ENCODE measurements at regions not wholly inside any gene's neighbourhood (a gene's known extent, or its start where the extent isn't known, plus 50 kb on each side); places are given as distances from the start of the nearest gene placed in this dataset.

DNA sequence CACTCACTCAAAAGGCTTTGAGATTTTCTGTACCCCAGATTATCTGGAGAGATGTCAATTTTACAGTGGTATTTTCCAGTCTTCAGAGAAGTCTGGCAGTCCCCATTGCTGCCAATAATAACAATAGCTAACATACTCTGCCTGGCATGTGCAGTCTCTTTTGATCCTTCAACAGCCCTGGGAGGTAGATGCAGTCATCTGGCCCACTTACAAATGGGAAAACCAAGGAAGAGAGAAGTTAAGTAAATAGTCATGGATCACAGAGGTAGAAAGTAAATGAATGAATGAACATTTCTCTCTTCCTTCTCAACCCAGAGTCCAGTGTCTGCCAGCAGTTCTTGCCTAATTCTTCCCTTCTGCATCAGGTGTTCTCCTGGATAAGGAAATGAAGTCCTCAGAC, 113.0 kb upstream of the EDNRA start:
- DNase-seq, result no peak

DNA sequence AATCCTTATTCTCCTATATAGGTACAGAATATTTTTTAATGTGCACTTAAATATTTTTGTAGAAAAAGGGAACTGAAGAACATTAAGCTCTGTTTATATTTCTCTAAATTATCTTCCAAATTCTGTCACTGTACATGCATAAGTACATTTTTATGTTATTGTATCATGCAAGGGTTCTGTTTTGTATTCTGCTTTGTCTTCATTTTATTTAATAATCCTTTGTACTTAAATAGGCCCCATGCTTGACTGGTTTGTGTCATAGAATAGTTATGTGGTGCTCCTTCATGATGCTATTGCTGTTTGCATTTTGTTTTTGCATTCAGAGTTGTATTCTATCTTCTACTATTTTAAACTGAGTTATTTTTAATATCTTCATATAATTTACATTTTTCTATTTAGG, 111.9 kb upstream of the EDNRA start:
- DNase-seq, result no peak

DNA sequence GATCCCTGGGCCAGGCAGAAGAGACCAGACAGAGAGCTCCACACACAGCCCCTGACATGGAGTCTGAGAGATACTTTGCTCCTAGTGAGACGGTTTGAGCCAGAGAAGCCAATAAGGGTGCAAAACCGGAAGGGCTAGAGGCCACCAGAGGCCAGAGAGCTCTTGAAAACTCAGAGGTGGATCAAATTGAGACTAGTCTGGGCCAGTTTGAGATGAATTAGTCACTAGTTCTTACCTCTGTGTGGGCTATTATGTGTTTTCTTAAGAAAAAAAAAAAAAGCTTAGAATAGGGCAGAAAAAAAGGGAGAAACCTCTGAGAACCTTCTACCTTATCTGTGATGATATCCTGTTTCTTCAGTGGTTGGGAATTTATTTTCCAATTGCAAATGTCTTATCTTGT, 110.4 kb upstream of the EDNRA start:
- no peak for DNase-seq

DNA sequence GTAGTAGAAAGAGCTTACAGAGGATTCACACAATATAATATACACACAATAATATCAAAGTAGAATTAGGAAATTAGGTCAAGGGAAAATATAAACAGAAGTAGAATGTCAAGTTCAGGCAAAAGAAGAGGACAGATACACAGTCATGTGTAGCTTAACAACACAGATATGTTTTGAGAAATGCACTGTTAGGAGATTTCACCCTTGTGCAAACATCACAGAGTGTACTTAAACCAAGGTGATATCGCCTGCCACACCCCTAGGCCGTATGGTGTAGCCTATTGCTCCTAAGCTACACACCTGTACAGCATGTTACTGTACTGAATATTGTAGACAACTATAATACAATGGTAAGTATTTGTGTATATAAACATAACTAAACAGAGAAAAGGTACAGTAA, 110.0 kb upstream of the EDNRA start:
- no peak for DNase-seq

DNA sequence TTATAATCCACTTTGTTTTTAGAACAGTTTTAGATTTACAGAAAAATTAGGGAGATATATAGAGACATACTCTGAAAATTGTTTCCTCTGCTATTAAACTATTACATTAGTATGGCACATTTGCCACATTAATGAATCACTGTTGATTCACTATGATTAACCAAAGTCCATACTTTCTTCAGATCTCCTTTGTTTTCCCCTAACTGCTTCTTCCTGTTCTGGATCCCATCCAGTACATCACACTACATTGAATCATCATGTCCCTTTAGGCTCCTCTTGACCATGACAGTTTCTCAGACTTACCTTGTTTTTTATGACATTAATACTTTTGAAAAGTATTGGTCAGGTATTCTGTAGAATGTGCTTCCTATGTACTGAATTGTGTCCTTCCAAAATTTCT, 109.2 kb upstream of the EDNRA start:
- no peak for DNase-seq

DNA sequence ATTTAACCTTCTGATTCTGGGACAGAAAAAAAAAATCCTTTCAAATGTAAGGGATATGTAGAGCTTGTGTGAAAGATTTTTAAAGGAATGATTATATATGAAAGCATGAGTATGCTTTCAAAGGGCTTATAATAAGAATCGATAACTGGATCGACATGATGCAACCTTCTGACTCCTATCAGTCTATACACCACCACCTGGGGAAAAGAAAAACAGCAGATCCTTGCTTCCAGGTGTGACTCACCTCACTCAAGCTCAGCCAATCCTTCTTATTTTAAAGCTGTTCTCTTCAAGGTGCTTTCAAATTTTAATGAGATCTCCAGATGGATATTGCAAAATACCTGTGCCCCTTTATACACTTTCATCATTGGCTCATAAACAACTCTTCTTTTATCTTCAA, 102.1 kb upstream of the EDNRA start:
- no peak for DNase-seq

DNA sequence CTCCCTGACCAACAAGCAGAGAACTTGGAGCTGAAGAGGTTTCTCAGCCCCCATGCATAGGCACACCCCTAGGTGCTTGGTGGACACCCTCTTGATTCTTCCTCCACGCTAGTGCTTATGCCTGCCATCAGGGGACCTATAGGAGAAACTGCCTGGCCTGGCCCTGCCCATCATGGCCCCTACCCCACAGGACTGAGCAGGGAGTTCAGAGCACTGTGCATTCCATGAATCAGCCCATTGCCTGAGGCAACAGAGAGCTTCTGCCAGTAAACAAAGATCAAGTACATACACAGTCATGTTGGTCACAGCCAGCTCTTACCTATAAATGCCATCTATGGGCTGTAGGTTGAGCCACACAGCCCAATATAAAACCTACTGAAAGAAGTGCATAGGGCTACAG, 99.1 kb upstream of the EDNRA start:
- no peak for DNase-seq

DNA sequence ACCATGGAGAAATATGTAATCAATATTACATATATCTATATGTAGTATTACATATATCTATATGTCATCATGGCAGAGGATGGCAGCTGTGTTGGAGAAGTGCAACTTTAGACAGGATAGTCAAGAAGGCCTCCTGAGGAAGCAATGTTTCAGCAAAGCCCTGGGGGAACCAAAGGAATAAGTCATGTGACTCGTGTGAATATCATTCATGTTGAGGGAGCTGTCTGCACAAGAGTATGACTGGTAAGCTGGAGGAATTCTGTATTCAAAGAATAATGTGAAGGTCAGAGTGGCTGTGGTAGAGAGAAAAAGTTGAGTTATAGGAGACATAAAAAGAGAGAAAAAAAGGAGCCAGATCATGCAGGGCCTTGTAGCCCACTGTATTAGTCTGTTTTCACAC, 92.9 kb upstream of the EDNRA start:
- no peak for DNase-seq

DNA sequence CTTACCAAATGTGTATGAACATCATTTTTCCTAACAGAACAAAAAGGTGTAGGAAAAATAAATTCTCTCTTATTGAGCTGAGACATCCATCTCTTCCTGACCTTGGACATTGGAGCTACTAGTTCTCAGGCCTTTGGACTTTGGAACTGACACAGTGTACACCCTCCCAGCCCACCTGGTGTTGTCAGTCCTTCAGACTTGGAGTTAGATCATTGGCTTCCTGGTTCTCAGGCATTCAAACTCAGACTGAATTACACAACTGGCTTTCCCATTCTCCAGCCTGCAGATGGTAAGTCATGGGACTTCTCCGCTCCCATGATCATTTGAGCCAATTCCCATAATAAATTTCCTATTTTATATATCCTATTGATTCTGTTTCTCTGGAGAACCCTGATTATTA, 84.8 kb upstream of the EDNRA start:
- DNase-seq, result no peak

DNA sequence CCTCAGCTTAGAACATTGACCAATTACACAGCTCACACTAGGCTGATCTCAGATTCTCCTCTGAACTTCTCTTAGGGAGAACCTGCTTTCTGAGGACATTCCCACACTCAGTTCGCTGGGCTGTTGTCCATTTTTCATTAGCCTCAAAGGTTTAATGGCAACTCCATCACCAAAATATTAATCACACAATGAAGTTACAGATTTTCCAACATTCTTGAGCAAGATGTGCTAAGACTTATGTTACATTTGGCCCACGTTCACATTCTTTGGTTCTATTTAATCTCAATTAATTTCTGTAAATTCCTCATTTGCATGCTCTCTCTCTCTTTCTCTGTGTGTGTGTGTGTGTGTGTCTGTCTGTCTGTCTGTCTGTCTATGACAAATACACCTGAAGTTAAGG, 82.3 kb upstream of the EDNRA start:
- no peak for DNase-seq

DNA sequence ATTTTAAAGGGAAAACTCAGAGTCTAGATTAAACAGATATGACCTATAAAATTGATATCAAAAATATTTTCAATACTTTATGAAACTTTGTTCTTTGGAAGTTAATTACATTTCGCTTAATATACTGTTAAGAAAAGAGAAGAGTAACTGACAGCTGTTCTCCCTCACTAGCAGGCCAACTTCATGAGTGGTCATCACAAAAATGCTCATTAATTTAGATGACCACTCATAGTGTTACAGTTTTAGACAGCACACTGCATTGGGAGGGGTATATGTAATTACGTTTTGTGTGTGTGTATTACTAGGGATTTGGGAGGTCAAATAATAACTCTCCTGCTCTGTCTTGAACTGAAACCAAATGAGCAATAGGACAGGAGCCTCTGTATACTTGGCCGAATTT, 80.2 kb upstream of the EDNRA start:
- DNase-seq, result no peak

DNA sequence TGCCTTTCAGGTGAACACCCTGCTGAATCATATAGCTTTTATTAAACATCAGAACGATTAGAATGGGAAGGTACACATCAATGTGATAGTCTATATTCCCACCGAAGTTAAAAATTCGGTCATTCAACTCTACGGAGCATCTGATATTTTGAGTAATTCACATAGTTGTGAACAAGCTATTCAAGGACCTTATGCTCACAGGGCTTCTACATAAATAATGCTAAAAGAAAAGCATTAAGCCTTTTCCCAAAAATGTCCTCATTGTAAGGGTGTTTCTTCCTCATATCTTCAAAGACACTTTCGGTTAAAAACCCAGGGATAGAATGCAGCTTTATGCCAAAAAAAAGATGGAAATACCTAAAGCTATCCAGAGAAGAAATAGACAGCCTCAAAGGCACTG, 79.7 kb upstream of the EDNRA start:
- DNase-seq, result no peak

DNA sequence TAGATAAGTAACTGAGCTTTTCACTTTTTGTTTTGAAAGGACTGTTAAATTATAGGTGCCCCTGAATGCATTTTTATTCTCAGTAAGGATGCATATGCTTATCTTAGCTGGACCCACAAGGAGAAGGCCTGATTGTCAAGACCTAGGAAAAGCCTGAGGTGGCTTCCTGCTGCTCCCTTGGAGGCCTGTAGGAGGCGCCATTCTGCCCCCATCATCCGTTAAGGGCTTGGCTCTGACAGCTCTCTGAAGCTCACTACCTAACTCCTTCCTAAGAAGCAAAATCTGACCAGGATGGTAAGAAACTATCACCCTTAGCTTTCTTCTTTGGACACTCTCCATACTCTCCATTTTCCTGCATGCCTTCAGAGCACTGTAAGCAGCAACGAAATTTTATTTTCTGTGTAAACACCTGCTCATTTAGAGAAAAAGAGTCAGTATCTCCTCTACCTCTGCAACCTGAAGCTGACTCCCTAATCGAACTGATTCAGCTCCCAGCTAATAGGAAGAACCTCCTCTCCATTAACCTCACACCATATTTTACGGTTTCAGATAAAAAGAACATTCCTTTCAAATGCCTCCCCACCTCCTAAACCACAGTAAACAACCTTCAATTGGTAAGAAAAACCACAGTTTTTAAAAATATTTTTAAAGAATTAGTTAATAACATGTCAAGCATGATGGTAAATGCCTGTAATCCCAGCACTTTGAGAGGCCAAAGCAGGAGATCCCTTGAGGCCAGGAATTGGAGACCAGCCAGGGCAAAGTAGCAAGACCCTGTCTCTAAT, 73.4 kb upstream of the EDNRA start:
- DNase-seq, result no peak

DNA sequence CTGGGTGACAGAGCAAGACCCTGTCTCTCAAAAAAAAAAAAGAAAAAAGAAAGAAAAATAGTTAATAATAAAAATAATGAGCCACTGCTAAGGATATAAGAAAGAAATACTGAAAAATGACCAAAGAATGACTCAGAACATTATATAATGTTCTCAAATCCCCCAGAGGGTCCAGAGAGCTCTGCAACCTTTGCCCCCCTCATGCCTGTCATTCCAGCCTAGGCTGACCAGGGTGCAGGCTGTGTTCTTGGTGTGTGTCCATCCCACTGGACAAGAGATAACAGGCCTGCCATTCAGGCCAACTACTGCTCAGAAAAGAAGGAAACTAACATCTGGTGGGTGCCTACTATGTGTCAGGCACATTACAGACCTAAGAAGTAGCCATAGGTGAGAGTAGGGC, 72.7 kb upstream of the EDNRA start:
- DNase-seq, result no peak

DNA sequence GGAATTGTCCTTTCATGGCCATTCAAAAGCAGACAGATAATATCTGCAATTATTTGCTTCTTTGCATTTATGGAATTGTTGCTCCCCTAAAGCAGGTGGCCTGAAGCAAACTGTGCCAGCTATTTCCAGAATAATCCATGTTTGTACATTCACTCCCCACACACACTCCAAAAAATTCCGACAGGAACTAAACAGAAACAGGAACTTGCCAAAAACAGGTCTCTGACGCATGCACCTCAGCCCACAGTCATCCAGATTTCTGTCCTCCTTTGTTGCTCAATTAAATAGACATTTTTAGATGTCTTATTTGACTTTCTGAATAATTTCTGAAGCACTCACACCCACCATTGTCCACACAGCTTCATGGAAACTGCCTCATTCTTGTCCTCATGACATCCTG, 71.5 kb upstream of the EDNRA start:
- DNase-seq, result no peak

DNA sequence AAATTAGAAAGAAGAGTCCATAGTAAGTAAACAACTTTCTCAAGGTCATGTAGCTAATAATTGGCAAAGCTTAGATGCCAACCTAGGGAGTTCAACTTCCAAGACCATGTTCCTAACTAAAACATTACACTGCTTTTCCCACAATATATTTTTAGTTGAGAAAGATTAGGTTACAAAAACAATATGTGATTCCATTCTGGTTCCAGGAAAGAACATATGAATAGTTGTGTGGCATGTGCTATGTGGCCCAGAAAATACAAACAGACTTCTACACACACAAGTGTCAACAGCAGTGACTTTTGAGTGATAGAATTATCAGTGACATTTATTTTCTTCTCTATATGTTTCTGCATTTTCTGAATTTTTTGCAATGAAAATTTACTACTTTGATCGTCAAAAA, 62.7 kb upstream of the EDNRA start:
- no peak for DNase-seq

DNA sequence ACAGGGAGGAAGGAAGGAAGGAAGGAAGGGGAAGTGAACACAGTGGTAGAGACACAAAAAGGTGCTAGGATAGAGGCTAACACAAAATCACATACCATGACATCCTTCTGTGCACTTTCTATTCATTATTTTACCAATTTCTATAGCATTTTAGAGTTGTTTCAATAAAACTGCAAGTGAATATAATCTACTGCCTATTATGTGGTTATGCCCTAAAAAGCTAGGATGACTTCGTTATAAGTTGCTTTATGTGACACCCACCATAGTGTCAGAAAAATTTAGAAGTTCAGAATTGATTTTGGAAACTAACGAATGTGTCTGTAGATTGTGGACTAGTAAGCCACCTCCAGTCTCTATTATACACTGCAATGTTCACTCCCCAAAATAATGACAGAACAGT, 59.4 kb upstream of the EDNRA start:
- no peak for DNase-seq

DNA sequence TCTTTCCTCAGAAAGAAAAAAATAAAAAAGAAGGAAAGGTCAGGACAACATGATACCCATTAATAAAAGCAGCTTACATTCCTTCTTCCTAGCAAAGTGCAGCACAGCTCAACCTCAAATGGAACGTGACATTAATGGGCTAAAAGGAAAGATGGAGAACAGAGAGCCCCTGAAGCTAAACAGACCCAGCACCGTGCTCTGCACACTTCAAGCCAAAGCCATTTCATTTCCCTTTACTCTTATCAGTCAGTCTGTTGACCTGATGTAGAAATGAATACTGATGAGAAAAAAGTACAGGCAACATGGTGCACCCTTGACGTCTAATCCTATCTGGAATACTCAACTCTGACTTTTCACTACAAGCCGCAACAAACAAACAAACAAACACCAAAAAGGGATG, 57.7 kb upstream of the EDNRA start:
- DNase-seq, result no peak

DNA sequence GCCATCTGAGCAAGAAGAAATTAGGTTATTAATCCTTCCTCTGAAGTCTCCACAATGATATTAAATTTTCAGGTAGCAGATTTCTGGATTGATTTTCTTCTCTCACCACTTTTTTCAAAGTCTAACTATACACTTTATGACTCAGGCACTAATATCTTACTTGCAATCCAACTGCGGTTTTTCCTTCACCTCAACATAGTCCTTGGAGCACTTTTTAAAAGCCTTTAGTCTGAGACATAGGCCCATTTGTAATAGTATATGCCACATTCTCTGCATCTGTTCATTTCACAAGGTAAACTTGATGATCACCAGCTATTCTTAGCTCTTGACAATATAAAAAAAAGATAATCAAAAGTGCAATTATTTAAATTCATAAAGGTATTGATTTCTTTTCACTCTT, 55.9 kb upstream of the EDNRA start:
- DNase-seq, result no peak

DNA sequence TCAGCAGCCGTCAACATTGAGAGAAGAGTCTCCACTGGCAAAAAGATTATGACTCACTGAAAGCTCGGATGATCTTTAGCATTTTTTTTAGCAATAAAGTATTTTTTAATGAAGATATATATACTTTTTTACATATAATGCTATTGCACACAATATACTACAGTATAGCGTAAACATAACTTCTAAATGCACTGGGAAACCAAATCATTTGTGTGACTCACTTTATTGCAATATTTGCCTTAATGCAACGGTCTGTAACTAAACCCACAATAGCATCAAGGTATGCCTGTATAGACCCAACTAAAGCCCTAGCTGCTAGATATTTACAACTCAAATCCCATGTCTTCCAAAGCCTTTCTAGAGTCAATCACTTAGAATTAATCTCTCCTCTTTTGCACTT, 52.3 kb upstream of the EDNRA start:
- DNase-seq, result no peak

DNA sequence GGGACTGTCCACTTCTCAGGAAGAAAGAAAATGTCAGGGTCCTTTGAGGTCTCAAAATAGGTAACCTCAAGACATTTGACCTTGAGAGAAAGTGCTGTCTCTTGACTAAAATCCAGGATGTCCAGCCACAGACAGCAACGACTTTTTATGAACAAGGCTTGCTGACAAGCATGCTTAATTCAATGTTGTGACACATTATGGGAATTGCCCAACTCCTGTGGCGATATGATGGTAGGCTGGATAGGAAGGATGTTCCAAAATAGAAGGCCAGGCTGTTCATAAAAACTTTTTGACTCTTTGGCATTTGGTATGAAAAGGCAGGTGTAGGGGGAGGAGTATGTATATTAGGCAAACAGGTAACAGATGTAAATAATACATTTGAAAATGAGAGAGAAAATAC, 50.8 kb upstream of the EDNRA start:
- no peak for DNase-seq
